GM18507 (cell line): ENCODE measurements at regions not wholly inside any gene's neighbourhood (a gene's known extent, or its start where the extent isn't known, plus 50 kb on each side); places are given as distances from the start of the nearest gene placed in this dataset.
"Not testable (repeated sequence)": the region's sequence is repeated elsewhere in the genome, so short reads cannot be mapped to it uniquely, and the experiment has no call there.

Experiments used
- DNase-seq: peaks from one replicate; pipeline ENCODE4 v3.0.0; 2011; ENCODE audit warnings: low read depth; ENCODE audit not compliant: insufficient read length; ENCODE audit errors: extremely low spot score
- FAIRE-seq: peaks from 2 replicates; lab custom pipeline; 2011; peaks lifted over from hg19 to GRCh38; lab: Jason Lieb, UNC

- DNase-seq (no peak), FAIRE-seq (no peak)
These were observed 249.2 kb upstream of the PHF14 start for GRCh38 chr7:10724449-10724848.

GRCh38 chr7:10727636-10728035 lies 246.0 kb upstream of the PHF14 start:
- DNase-seq (no peak), FAIRE-seq (no peak)

GRCh38 chr7:10731253-10731773 lies 242.4 kb upstream of the PHF14 start:
- DNase-seq (no peak), FAIRE-seq (no peak)

GRCh38 chr7:10733747-10734146 lies 239.9 kb upstream of the PHF14 start:
- no peak for FAIRE-seq
- DNase-seq: no peak

- no peak for FAIRE-seq
These were observed 239.1 kb upstream of the PHF14 start for GRCh38 chr7:10734595-10734994.

GRCh38 chr7:10739401-10739800 lies 234.3 kb upstream of the PHF14 start:
- no peak for DNase-seq
- FAIRE-seq: no peak

More at GRCh38 chr7:10734595-10734994, 239.1 kb upstream of the PHF14 start:
- no peak for DNase-seq

- no peak for DNase-seq
- no peak for FAIRE-seq
These were observed 232.9 kb upstream of the PHF14 start for GRCh38 chr7:10740805-10741204.

- no peak for DNase-seq
- FAIRE-seq: no peak
These were observed 216.7 kb upstream of the PHF14 start for GRCh38 chr7:10756981-10757380.

- FAIRE-seq: no peak
- DNase-seq: no peak
These were observed 214.6 kb upstream of the PHF14 start for GRCh38 chr7:10759120-10759519.

GRCh38 chr7:10767771-10768170 lies 205.9 kb upstream of the PHF14 start:
- DNase-seq (no peak), FAIRE-seq (no peak)

GRCh38 chr7:10770176-10770575 lies 203.5 kb upstream of the PHF14 start:
- DNase-seq (no peak), FAIRE-seq (no peak)

GRCh38 chr7:10773430-10773829 lies 200.2 kb upstream of the PHF14 start:
- no peak for DNase-seq
- FAIRE-seq: no peak

GRCh38 chr7:10779465-10780399 lies 193.9 kb upstream of the PHF14 start:
- DNase-seq: no peak
- FAIRE-seq: no peak

GRCh38 chr7:10780400-10780747 lies 193.3 kb upstream of the PHF14 start:
- no peak for FAIRE-seq

GRCh38 chr7:10786976-10787375 lies 186.7 kb upstream of the PHF14 start:
- DNase-seq, FAIRE-seq: not testable (repeated sequence)

More at GRCh38 chr7:10780400-10780747, 193.3 kb upstream of the PHF14 start:
- DNase-seq: no peak

GRCh38 chr7:10789170-10789569 lies 184.5 kb upstream of the PHF14 start:
- DNase-seq: no peak
- FAIRE-seq: no peak

- no peak for FAIRE-seq
- no peak for DNase-seq
These were observed 182.8 kb upstream of the PHF14 start for GRCh38 chr7:10790910-10791309.

- no peak for DNase-seq
- no peak for FAIRE-seq
These were observed 179.5 kb upstream of the PHF14 start for GRCh38 chr7:10793995-10794775.

GRCh38 chr7:10797157-10797556 lies 176.5 kb upstream of the PHF14 start:
- DNase-seq (no peak), FAIRE-seq (no peak)

- FAIRE-seq (no peak), DNase-seq (no peak)
These were observed 175.6 kb upstream of the PHF14 start for GRCh38 chr7:10798044-10798443.
